T follicular helper cell (primary cell): ENCODE measurements at regions not wholly inside any gene's neighbourhood (a gene's known extent, or its start where the extent isn't known, plus 50 kb on each side); places are given as distances from the start of the nearest gene placed in this dataset.
"Not testable (repeated sequence)": the region's sequence is repeated elsewhere in the genome, so short reads cannot be mapped to it uniquely, and the experiment has no call there.

Source experiments
- DNase-seq: peaks from one replicate; pipeline ENCODE4 v3.0.0-alpha.2; 2020; ENCODE audit warnings: low read depth

GRCh38 chr10:2790396-2791188 lies 276.8 kb upstream of the PFKP start:
- no peak for DNase-seq

GRCh38 chr10:2786251-2786650 lies 281.1 kb upstream of the PFKP start:
- no peak for DNase-seq

GRCh38 chr10:2784766-2785165 lies 282.6 kb upstream of the PFKP start:
- DNase-seq: no peak

DNA sequence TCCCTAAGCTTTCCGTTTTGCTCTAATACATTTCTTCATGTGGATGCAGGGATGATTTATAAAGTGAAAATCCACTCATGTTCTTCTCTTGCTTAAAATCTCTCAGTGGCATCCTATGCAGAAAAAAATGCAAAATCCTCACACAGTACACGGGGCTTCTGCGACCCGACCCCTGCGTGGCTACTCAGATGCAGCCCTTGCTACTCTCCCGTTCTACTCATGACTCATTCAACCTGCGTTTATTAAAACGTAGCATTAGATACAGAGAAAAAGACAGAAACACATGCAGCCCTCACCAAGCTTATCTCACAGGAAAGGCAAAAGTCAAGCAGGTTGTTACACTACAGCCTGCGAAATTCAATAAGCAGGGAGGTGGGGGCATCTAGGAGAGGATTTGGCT lies 284.4 kb upstream of the PFKP start:
- DNase-seq: no peak

DNA sequence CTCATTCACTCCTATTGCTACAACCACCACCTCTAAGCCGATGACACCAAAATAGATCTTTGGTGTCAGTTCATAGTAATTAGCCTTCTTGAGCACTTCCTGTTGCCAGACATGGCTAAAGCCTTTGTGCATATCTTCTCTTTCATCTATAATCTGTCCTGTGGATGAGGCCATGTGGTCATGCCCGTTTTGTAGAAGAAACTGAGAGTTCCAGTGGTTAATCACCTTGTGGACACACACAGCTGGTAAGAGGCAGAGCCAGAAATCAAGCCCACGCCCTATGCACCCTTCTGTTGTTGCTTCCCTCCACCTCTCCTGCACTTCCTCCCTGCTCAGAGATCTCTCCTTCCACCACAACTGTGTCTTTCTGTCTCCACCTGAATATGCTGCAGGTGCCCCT lies 285.1 kb upstream of the PFKP start:
- DNase-seq: no peak

GRCh38 chr10:2777666-2778355 lies 289.5 kb upstream of the PFKP start:
- no peak for DNase-seq

- no peak for DNase-seq
Measured at GRCh38 chr10:2772816-2773631, 294.3 kb upstream of the PFKP start.

DNA sequence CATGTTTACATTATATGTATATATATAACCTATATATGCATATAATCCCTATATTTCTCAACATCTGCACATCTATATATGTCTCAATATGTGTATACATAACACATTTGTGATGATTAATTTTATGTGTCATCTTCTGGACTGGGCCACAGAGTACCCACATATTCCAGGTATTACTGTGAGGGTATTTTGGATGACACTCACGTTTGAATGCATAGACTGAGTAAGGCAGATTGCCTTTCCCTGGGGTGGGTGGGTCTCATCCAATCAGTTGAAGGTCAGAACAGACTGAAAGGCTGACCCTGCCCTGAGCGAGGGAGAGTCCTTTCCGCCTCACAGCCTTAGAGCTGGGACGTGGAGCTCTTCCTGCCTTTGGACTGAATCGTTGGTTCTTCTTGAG lies 295.2 kb upstream of the PFKP start:
- no peak for DNase-seq

DNA sequence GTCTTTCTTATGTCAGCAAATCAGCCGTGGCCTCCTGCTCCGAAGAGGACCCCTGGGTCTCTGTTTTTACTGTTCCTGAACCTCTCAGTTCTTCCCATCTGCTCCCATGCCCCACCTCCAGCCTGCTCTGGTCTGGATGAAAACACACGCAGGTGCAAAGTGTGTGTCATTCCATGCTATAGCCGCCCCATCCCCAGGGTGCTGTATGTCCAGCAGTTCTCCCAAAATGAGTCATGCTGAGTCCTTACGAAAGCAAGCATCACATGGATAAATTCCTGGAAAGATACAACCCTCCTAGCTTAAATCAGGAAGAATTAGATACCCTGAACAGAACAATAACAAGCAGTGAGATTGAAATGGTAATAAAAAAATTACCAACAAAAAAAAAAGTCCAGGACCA lies 300.1 kb upstream of the PFKP start:
- DNase-seq: not testable (repeated sequence)

DNA sequence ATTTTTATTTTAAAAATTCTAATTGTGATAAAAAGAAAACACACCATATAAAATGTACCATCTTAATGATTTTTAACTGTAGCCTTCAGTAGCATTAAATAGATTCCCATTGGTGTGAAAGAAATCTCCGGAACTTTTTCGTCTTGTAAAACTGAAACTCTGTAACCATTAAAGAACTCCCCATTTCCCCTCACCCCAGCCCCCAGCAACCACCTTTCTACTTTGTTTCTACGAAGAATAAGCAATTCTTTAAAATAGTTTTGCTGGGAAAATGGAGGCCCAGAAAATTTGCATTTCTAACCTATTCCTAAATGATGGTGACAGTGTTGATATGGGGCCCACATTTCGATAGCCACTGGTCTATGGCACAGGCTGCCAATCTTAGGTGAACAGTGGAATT lies 305.4 kb upstream of the PFKP start:
- no peak for DNase-seq

DNA sequence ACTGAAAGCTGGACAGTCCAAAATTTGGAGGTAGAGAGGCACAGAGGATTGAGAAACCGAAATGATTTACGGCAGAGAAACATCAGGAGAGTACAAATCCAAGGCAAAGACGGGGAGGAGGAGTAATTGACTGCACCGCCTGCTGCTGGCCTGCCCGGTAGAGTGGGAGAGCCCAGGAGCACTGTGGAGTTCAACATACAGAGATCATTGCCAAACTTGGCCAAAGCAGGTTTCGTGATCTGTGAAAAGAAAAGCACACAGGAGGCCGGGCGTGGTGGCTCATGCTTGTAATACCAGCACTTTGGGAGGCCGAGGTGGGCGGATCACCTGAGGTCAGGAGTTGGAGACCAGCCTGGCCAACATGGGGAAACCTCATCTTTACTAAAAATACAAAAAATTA lies 306.0 kb upstream of the PFKP start:
- no peak for DNase-seq

GRCh38 chr10:2760736-2761135 lies 306.6 kb upstream of the PFKP start:
- DNase-seq: no peak

- DNase-seq: no peak
Measured at GRCh38 chr10:2759233-2759632, 308.1 kb upstream of the PFKP start.

DNA sequence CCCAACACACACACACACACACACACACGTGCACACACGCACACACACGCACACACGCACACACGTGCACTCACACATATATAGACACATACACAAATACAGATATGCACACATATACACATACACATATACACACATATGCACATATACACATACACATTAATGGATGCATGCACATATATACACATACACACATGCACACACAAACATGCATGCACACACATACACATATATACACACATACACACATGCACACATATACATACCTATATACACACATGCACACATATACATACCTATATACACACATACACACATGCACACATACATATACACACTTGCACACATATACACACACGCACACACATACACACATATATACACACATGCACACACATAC lies 312.4 kb upstream of the PFKP start:
- DNase-seq: no peak

- DNase-seq: no peak
Measured at GRCh38 chr10:2748287-2748686, 319.1 kb upstream of the PFKP start.

DNA sequence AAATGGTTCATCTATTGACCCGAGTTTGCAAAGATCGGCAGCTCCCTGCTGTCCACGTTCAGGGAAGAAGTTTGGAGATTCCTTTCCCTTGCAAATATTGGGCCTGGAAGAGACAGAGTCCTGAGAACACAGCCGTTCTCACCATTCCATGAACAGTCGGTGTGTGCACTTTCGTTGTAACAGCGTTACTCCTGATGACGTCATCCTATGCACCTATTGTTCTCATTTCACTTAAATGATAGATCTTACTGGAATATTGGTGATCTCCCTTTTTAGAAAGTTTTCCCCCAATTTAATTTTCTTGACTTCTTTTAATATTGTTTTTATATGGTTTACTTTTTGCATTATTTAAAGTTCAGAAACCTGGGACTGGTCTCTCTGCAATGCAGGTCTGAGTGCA lies 320.7 kb upstream of the PFKP start:
- DNase-seq: no peak

- no peak for DNase-seq
Measured at GRCh38 chr10:2745666-2746065, 321.7 kb upstream of the PFKP start.

- DNase-seq: no peak
Measured at GRCh38 chr10:2744547-2745200, 322.7 kb upstream of the PFKP start.

GRCh38 chr10:2734603-2735002 lies 332.7 kb upstream of the PFKP start:
- DNase-seq: no peak

DNA sequence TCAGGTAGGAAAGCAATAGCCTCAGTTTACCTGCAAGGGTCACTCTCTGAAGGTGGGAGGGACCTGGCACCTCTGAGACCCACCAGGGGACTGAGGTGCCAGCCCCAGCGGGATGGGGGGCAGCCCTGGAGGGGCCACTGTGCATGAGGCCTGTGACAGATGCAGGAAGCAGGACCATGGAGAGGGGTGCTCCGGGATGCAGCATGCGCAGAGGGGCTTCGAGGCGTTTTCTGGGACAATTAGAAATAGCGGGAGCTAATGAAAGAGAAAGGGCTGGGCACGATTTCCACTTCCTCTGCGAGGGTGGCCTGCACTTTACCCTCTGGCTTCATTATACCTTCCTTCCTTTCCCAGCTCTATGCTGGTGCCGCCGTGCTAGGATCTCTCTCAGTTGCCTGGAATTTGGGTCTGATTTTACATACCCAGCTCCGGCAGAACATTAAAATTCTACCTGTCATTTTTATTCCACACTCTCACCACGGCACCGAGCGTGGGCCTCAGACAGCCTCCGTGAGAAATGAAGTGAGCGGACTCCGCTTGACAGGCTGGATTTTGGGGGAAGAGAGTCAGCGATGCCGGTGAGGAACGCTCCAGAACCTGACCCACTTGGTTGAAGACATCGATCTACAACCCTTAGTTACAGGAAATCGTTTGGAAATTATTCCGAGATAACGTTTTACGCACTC lies 333.9 kb upstream of the PFKP start:
- DNase-seq: no peak

DNA sequence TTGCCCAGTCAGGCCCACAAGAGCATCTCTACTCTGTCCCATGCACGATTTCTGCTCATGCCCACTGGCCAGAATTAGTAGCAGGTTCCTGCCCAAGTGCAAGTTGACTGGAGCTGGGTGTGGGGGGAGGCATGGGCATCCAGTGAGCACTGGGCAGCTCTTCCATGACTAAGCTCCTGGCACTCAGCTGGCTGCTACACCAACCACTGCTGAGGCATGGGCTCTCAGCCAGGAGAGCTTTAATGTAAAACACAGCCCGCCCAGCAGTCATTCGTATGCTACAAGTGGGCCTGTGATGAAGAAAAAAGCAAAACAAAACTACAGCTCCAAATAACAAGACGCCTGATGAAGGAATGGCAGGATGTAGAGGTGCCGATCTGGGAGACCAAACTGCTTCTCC lies 335.4 kb upstream of the PFKP start:
- DNase-seq: no peak

DNA sequence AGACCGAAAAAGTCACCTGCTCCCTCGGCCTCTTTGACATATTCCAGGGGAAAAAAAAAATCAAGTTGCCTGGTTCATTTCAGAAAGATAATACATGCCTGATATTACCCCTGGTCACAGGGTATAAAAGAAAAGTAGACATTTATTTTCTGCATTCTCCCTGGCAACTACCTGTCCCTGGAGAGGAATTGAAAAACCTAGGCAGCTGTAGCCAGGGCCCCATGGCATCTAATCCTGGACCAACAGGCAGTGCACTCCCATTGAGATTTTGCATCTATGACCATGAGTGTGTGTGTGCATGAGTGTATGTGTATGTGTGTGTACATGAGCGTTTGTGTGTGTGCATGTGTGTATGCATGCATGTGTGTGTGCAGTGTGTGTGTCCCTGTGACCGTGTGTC lies 338.2 kb upstream of the PFKP start:
- DNase-seq: no peak
